IMR-90 (cell line): ENCODE measurements at regions not wholly inside any gene's neighbourhood (a gene's known extent, or its start where the extent isn't known, plus 50 kb on each side); places are given as distances from the start of the nearest gene placed in this dataset.
"Not testable (repeated sequence)": the region's sequence is repeated elsewhere in the genome, so short reads cannot be mapped to it uniquely, and the experiment has no call there.

Experiments
- BHLHE40 ChIP-seq: fragments of 150-350 bp; IDR thresholded peaks from 2 replicates; pipeline ENCODE4 v1.6.1; 2016; ENCODE audit warnings: mild to moderate bottlenecking, low read depth, low read length
- CEBPB ChIP-seq: IDR thresholded peaks from 2 replicates; pipeline ENCODE4 v1.6.1; 2012; ENCODE audit warnings: low read depth, low read length, improper control_type of control experiment
- CHD1 ChIP-seq: IDR thresholded peaks from 2 replicates; pipeline ENCODE4 v1.6.1; 2012; ENCODE audit warnings: low read depth, low read length, improper control_type of control experiment
- MAZ ChIP-seq: IDR thresholded peaks from 2 replicates; pipeline ENCODE4 v1.6.1; 2012; ENCODE audit warnings: low read depth, mild to moderate bottlenecking, low read length, improper control_type of control experiment, moderate library complexity, borderline replicate concordance
- MXI1 ChIP-seq: IDR thresholded peaks from 2 replicates; pipeline ENCODE4 v1.6.1; 2012; ENCODE audit warnings: low read depth, mild to moderate bottlenecking, low read length, moderate library complexity, borderline replicate concordance
- POLR2A ChIP-seq: IDR thresholded peaks from 2 replicates; pipeline ENCODE4 v1.6.1; 2012; ENCODE audit warnings: mild to moderate bottlenecking, low read depth, low read length
- RAD21 ChIP-seq: IDR thresholded peaks from 2 replicates; pipeline ENCODE4 v1.6.1; 2012; ENCODE audit warnings: low read length, improper control_type of control experiment
- RCOR1 ChIP-seq: IDR thresholded peaks from 2 replicates; pipeline ENCODE4 v1.6.1; 2012; ENCODE audit warnings: mild to moderate bottlenecking, low read length, improper control_type of control experiment; ENCODE audit not compliant: insufficient replicate concordance
- RFX5 ChIP-seq: IDR thresholded peaks from 2 replicates; pipeline ENCODE4 v1.8.0; 2012; ENCODE audit warnings: low read depth, mild to moderate bottlenecking, low read length, moderate library complexity
- SMC3 ChIP-seq: fragments of 150-350 bp; IDR thresholded peaks from 2 replicates; pipeline ENCODE4 v1.6.1; 2016; ENCODE audit warnings: low read depth, mild to moderate bottlenecking, antibody characterized with exemption, low read length, moderate library complexity
- TF ChIP-seq, protein P1 (sequence below): conservative IDR thresholded peaks from 2 replicates; pipeline ENCODE4 v1.5.1; 2012; ENCODE audit warnings: mild to moderate bottlenecking, low read depth, low read length, improper control_type of control experiment
- TF ChIP-seq, protein P2 (sequence below): fragments of 150-350 bp; IDR thresholded peaks from 2 replicates; pipeline ENCODE4 v1.6.1; 2017; ENCODE audit warnings: mild to moderate bottlenecking, antibody characterized with exemption, low read length, low read depth
- TF ChIP-seq, protein P3 (sequence below): fragments of 150-350 bp; IDR thresholded peaks from 2 replicates; pipeline ENCODE4 v1.6.1; 2016; ENCODE audit warnings: low read depth, mild to moderate bottlenecking, low read length, moderate library complexity, borderline replicate concordance

DNA sequence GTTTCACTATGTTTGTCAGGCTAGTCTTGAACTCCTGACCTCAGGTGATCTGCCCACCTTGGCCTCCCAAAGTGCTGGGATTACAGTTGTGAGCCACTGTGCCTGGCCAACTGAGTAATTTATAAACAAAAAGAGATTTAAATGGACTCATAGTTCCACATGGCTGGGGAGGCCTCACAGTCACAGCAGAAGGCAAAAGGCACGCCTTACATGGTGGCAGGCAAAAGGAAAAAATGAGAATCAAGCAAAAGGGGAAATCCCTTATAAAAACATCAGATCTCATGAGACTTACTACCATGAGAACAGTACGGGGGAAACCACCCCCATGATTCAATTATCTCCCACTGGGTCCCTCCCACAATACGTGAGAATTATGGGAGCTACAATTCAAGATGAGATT is 73.2 kb upstream of the TIAM1 start:
- TF ChIP-seq, protein P1, sequence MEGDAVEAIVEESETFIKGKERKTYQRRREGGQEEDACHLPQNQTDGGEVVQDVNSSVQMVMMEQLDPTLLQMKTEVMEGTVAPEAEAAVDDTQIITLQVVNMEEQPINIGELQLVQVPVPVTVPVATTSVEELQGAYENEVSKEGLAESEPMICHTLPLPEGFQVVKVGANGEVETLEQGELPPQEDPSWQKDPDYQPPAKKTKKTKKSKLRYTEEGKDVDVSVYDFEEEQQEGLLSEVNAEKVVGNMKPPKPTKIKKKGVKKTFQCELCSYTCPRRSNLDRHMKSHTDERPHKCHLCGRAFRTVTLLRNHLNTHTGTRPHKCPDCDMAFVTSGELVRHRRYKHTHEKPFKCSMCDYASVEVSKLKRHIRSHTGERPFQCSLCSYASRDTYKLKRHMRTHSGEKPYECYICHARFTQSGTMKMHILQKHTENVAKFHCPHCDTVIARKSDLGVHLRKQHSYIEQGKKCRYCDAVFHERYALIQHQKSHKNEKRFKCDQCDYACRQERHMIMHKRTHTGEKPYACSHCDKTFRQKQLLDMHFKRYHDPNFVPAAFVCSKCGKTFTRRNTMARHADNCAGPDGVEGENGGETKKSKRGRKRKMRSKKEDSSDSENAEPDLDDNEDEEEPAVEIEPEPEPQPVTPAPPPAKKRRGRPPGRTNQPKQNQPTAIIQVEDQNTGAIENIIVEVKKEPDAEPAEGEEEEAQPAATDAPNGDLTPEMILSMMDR: not testable (repeated sequence)
- not testable (repeated sequence) for TF ChIP-seq POLR2A, RAD21, SMC3, MAZ, CHD1, RFX5, RCOR1, CEBPB, MXI1, BHLHE40
- TF ChIP-seq, protein P2, sequence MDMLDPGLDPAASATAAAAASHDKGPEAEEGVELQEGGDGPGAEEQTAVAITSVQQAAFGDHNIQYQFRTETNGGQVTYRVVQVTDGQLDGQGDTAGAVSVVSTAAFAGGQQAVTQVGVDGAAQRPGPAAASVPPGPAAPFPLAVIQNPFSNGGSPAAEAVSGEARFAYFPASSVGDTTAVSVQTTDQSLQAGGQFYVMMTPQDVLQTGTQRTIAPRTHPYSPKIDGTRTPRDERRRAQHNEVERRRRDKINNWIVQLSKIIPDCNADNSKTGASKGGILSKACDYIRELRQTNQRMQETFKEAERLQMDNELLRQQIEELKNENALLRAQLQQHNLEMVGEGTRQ: not testable (repeated sequence)
- TF ChIP-seq, protein P3, sequence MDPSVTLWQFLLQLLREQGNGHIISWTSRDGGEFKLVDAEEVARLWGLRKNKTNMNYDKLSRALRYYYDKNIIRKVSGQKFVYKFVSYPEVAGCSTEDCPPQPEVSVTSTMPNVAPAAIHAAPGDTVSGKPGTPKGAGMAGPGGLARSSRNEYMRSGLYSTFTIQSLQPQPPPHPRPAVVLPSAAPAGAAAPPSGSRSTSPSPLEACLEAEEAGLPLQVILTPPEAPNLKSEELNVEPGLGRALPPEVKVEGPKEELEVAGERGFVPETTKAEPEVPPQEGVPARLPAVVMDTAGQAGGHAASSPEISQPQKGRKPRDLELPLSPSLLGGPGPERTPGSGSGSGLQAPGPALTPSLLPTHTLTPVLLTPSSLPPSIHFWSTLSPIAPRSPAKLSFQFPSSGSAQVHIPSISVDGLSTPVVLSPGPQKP: not testable (repeated sequence)
